ENCODE measurements at regions not wholly inside any gene's neighbourhood (a gene's known extent, or its start where the extent isn't known, plus 50 kb on each side); places are given as distances from the start of the nearest gene placed in this dataset.

- TF ChIP-seq, protein P1, sequence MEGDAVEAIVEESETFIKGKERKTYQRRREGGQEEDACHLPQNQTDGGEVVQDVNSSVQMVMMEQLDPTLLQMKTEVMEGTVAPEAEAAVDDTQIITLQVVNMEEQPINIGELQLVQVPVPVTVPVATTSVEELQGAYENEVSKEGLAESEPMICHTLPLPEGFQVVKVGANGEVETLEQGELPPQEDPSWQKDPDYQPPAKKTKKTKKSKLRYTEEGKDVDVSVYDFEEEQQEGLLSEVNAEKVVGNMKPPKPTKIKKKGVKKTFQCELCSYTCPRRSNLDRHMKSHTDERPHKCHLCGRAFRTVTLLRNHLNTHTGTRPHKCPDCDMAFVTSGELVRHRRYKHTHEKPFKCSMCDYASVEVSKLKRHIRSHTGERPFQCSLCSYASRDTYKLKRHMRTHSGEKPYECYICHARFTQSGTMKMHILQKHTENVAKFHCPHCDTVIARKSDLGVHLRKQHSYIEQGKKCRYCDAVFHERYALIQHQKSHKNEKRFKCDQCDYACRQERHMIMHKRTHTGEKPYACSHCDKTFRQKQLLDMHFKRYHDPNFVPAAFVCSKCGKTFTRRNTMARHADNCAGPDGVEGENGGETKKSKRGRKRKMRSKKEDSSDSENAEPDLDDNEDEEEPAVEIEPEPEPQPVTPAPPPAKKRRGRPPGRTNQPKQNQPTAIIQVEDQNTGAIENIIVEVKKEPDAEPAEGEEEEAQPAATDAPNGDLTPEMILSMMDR (IDR thresholded peaks at IDR 0.05) = no peak
- TF ChIP-seq EP300 (IDR thresholded peaks at IDR 0.05) = no peak
These were observed 91.1 kb downstream of the INHBB start for GRCh38 chr2:120436885-120437603.
